GM12891 (cell line): ENCODE measurements at regions not wholly inside any gene's neighbourhood (a gene's known extent, or its start where the extent isn't known, plus 50 kb on each side); places are given as distances from the start of the nearest gene placed in this dataset.

Source experiments
- POLR2A ChIP-seq: IDR thresholded peaks from 2 replicates; pipeline ENCODE4 v1.6.1; 2011; ENCODE audit warnings: low read depth, low read length, control low read depth
- POLR2AphosphoS5 ChIP-seq: IDR thresholded peaks from 2 replicates; pipeline ENCODE4 v1.6.1; 2011; ENCODE audit warnings: low read depth, low read length, control low read depth
- SPI1 ChIP-seq: IDR thresholded peaks from 2 replicates; pipeline ENCODE4 v1.6.1; 2011; ENCODE audit warnings: low read depth, low read length, control low read depth

- no peak for TF ChIP-seq SPI1
- TF ChIP-seq POLR2AphosphoS5: no peak
- TF ChIP-seq POLR2A: no peak
Observed at GRCh38 chr5:167296066-167296465, 995.4 kb upstream of the WWC1 start.
